Midbrain (tissue), 1 donor: ENCODE measurements at regions not wholly inside any gene's neighbourhood (a gene's known extent, or its start where the extent isn't known, plus 50 kb on each side); places are given as distances from the start of the nearest gene placed in this dataset.

Experiments used
- DNase-seq: peaks from one replicate; lab custom pipeline; 2025; lab: John Stamatoyannopoulos, UW

- no peak for DNase-seq
These were observed 269.8 kb upstream of the PDGFD start for GRCh38 chr11:104433751-104434150.

- DNase-seq = no peak
These were observed 269.0 kb upstream of the PDGFD start for GRCh38 chr11:104432981-104433380.

GRCh38 chr11:104432526-104432925 lies 268.6 kb upstream of the PDGFD start:
- no peak for DNase-seq

GRCh38 chr11:104422324-104422944 lies 258.5 kb upstream of the PDGFD start:
- DNase-seq = no peak

- no peak for DNase-seq
These were observed 246.4 kb upstream of the PDGFD start for GRCh38 chr11:104410336-104410735.

GRCh38 chr11:104408630-104409029 lies 244.7 kb upstream of the PDGFD start:
- DNase-seq = no peak

GRCh38 chr11:104405277-104405676 lies 241.3 kb upstream of the PDGFD start:
- DNase-seq = no peak

GRCh38 chr11:104404231-104405175 lies 240.6 kb upstream of the PDGFD start:
- DNase-seq = no peak

GRCh38 chr11:104402812-104403521 lies 239.0 kb upstream of the PDGFD start:
- no peak for DNase-seq

- DNase-seq = no peak
These were observed 230.6 kb upstream of the PDGFD start for GRCh38 chr11:104394508-104394907.

GRCh38 chr11:104390651-104391050 lies 226.7 kb upstream of the PDGFD start:
- DNase-seq = no peak

GRCh38 chr11:104385884-104386283 lies 221.9 kb upstream of the PDGFD start:
- no peak for DNase-seq

- no peak for DNase-seq
These were observed 216.4 kb upstream of the PDGFD start for GRCh38 chr11:104380358-104380757.

- no peak for DNase-seq
These were observed 208.2 kb upstream of the PDGFD start for GRCh38 chr11:104372111-104372510.

GRCh38 chr11:104370478-104370877 lies 206.5 kb upstream of the PDGFD start:
- no peak for DNase-seq

- DNase-seq = no peak
These were observed 205.8 kb upstream of the PDGFD start for GRCh38 chr11:104369761-104370160.

- no peak for DNase-seq
These were observed 202.4 kb upstream of the PDGFD start for GRCh38 chr11:104366321-104366734.

- DNase-seq = no peak
These were observed 201.7 kb upstream of the PDGFD start for GRCh38 chr11:104365676-104366075.

GRCh38 chr11:104361975-104362374 lies 198.0 kb upstream of the PDGFD start:
- no peak for DNase-seq

GRCh38 chr11:104352036-104352435 lies 188.1 kb upstream of the PDGFD start:
- DNase-seq = no peak

GRCh38 chr11:104343578-104343977 lies 179.6 kb upstream of the PDGFD start:
- DNase-seq = no peak

GRCh38 chr11:104340590-104340989 lies 176.6 kb upstream of the PDGFD start:
- no peak for DNase-seq

- DNase-seq = no peak
These were observed 175.5 kb upstream of the PDGFD start for GRCh38 chr11:104339380-104339831.
